WERI-Rb-1 (cell line): ENCODE measurements at regions not wholly inside any gene's neighbourhood (a gene's known extent, or its start where the extent isn't known, plus 50 kb on each side); places are given as distances from the start of the nearest gene placed in this dataset.

ENCODE experiments used
- DNase-seq: peaks from one replicate; pipeline ENCODE4 v3.0.0-alpha.2; 2020
- H3K27ac ChIP-seq: fragments of 250-450 bp; sonication (Bioruptor Pico); 2 replicates; pipeline ENCODE4 v1.5.1; 2020; ENCODE audit warnings: mild to moderate bottlenecking, moderate library complexity
- H3K27me3 ChIP-seq: fragments of 250-450 bp; sonication (Bioruptor Pico); 2 replicates; pipeline ENCODE4 v1.5.1; 2021; ENCODE audit warnings: mild to moderate bottlenecking, low read depth, moderate library complexity; ENCODE audit not compliant: insufficient read depth, severe bottlenecking
- H3K36me3 ChIP-seq: fragments of 250-450 bp; sonication (Bioruptor Pico); 2 replicates; pipeline ENCODE4 v1.5.1; 2020; ENCODE audit warnings: mild to moderate bottlenecking, moderate library complexity
- H3K4me3 ChIP-seq: 2 replicates; pipeline ENCODE4 v1.5.1; 2011; ENCODE audit warnings: low read depth, mild to moderate bottlenecking, control low read depth, low read length
- H3K9me3 ChIP-seq: fragments of 250-450 bp; sonication (Bioruptor Pico); 2 replicates; pipeline ENCODE4 v1.5.1; 2021; ENCODE audit warnings: mild to moderate bottlenecking, moderate library complexity; ENCODE audit not compliant: severe bottlenecking
- TF ChIP-seq, protein P1 (sequence below): IDR thresholded peaks from 2 replicates; pipeline ENCODE4 v1.5.1; 2011; ENCODE audit warnings: low read depth, mild to moderate bottlenecking, control low read depth, inconsistent platforms, low read length

DNA sequence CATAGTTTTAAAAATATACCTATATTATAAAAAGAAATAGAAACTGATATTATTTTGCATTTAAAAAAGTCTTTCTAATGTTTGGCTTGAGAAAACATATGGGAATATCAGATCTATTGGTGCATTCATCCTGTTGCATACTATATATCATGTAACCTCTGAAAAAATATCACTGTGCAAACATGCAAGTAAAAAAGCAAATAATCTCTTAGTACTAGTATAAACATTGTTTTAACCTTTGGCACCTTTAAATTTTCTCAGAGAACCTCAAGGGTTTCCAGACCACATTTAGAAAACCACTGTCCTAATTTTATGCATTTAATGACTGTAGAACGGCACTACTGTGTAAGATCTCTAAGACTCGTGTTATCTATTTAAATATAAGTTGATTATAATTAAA lies 416.8 kb downstream of the LRFN5 start:
- DNase-seq, result no peak
- Histone ChIP-seq H3K27ac (no peak overlapping the region), H3K36me3 (no peaks in the 10 kb centered on the region), H3K9me3 (no peaks in the 10 kb centered on the region), H3K4me3 (no peak overlapping the region), H3K27me3 (no peaks in the 10 kb centered on the region)
- TF ChIP-seq, protein P1, sequence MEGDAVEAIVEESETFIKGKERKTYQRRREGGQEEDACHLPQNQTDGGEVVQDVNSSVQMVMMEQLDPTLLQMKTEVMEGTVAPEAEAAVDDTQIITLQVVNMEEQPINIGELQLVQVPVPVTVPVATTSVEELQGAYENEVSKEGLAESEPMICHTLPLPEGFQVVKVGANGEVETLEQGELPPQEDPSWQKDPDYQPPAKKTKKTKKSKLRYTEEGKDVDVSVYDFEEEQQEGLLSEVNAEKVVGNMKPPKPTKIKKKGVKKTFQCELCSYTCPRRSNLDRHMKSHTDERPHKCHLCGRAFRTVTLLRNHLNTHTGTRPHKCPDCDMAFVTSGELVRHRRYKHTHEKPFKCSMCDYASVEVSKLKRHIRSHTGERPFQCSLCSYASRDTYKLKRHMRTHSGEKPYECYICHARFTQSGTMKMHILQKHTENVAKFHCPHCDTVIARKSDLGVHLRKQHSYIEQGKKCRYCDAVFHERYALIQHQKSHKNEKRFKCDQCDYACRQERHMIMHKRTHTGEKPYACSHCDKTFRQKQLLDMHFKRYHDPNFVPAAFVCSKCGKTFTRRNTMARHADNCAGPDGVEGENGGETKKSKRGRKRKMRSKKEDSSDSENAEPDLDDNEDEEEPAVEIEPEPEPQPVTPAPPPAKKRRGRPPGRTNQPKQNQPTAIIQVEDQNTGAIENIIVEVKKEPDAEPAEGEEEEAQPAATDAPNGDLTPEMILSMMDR, result no peak

DNA sequence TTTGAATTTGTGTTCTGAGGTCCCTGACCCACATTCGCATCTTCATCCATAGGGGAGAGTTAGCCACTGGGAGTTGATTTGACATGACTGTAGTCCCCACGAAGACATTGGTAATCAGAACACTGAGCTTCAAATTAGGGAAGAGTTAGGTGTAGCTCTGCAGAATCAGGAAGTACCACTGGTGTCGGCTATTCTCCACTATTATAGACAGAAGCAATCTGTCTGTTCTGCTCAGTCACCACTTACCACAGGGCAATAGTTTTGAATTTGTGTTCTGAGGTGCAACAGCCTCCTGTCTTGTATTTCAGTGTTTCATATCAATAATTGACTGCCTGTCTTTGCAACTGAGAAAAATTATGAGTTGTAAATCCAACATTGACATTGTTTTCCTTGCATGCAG lies 407.6 kb downstream of the LRFN5 start:
- DNase-seq, result no peak
- TF ChIP-seq, protein P1, result no peak
- H3K27me3 ChIP-seq, result no peaks in the 10 kb centered on the region
- H3K9me3 ChIP-seq, result no peaks in the 10 kb centered on the region
- H3K4me3 ChIP-seq, result no peak overlapping the region
- H3K36me3 ChIP-seq, result no peaks in the 10 kb centered on the region
- H3K27ac ChIP-seq, result no peak overlapping the region

DNA sequence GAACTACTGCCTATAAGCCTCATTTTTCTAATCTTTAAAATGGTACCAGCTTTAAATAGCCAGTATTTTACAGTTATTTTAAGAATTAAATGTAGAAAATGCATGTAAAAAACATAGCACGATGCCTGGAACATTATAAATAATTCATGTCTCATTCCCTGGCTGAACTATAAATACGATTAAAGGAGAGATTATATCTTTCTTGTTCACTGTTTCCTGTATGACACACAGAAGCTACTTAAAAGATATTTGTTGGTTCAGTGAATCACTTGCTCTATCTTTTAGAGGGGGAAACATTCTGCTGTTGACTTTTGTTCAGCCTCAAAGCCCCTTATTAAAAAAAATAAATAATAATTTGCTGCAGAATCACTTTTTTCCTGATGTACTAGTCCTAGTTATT lies 406.9 kb downstream of the LRFN5 start:
- Histone ChIP-seq H3K27me3 (no peaks in the 10 kb centered on the region), H3K27ac (no peak overlapping the region), H3K4me3 (no peak overlapping the region), H3K9me3 (no peaks in the 10 kb centered on the region), H3K36me3 (no peaks in the 10 kb centered on the region)
- no peak for DNase-seq
- TF ChIP-seq, protein P1, result no peak

DNA sequence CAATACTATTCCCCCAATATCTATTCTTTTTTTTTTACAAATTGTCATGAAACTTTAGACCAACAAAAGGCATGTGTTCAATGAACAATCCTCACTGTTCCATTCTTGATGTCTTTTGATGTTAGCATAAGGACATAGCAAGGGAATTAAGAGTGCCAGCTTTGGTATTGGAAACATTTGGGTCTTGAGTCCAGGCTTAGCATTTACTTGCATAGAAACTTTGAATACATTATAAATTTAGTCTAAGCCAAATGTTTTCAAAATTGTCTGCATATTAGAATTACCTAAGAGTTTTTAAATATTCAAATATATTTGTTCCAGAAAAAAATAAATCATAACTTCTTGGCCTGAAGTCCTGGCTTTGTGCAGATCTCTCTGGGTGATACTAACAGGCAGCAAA lies 406.5 kb downstream of the LRFN5 start:
- no peaks in the 10 kb centered on the region for H3K27me3 ChIP-seq
- H3K27ac ChIP-seq, result no peak overlapping the region
- DNase-seq, result no peak
- no peaks in the 10 kb centered on the region for H3K36me3 ChIP-seq
- no peak overlapping the region for H3K4me3 ChIP-seq
- H3K9me3 ChIP-seq, result no peaks in the 10 kb centered on the region
- TF ChIP-seq, protein P1, result no peak

DNA sequence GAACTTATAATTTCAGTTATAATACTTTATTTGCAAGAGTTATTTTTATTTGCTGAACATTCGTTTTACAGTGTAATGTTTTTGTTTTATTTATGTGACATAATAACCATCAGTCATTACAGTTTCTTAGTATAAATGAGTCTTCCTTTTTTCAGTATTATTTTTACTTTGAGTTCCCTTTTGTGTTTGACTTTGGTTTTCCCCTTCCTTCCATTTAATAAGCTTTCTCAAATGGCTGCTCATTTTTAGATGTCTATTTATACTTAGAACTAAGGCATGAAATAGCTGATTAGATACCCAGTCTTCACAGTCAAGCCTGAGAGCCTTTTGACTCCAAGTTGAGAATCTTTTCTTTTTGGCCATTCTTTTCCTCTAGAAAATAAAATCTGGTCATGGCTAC lies 404.5 kb downstream of the LRFN5 start:
- Histone ChIP-seq H3K27me3 (no peaks in the 10 kb centered on the region), H3K4me3 (no peak overlapping the region), H3K9me3 (no peaks in the 10 kb centered on the region), H3K36me3 (no peaks in the 10 kb centered on the region), H3K27ac (no peak overlapping the region)
- DNase-seq, result no peak
- TF ChIP-seq, protein P1, result no peak

DNA sequence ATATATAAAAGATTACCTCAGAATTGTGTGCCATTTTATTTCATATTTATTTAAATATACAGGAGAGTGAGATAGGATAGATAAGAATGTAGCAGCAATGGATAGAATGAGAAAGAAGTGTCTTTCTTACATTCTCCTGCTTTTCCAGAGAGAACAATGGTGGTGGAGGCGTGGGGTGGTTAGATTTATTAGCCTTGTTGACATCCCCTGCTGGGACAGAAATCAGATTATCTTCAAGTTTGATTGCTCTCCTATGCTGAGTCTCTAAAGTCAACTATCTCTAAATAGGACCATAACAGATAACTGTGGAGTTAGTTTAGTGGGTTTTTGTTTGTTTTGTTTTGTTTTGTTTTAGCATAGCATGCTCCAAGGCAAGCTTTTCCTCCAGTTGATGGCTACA lies 397.6 kb downstream of the LRFN5 start:
- no peak overlapping the region for H3K4me3 ChIP-seq
- peak; percentile 14 for DNase-seq
- TF ChIP-seq, protein P1, result no peak
- no peaks in the 10 kb centered on the region for H3K9me3 ChIP-seq
- no peaks in the 10 kb centered on the region for H3K27me3 ChIP-seq
- H3K36me3 ChIP-seq, result no peaks in the 10 kb centered on the region
- no peak overlapping the region for H3K27ac ChIP-seq
